COR-L47 (cell line): ENCODE measurements at regions not wholly inside any gene's neighbourhood (a gene's known extent, or its start where the extent isn't known, plus 50 kb on each side); places are given as distances from the start of the nearest gene placed in this dataset.

Source experiments
- DNase-seq: peaks from one replicate; lab custom pipeline; 2025; lab: John Stamatoyannopoulos, UW

GRCh38 chr4:30450474-30450873, 269.7 kb upstream of the PCDH7 start:
- DNase-seq = no peak

- DNase-seq = no peak
Observed at GRCh38 chr4:30454504-30454903, 265.7 kb upstream of the PCDH7 start.

GRCh38 chr4:30456716-30457115, 263.5 kb upstream of the PCDH7 start:
- DNase-seq = no peak

GRCh38 chr4:30460818-30461217, 259.4 kb upstream of the PCDH7 start:
- no peak for DNase-seq

- DNase-seq = no peak
Observed at GRCh38 chr4:30461218-30461617, 259.0 kb upstream of the PCDH7 start.

- DNase-seq = no peak
Observed at GRCh38 chr4:30462445-30463090, 257.6 kb upstream of the PCDH7 start.

- no peak for DNase-seq
Observed at GRCh38 chr4:30471861-30472260, 248.3 kb upstream of the PCDH7 start.

GRCh38 chr4:30473225-30473624, 246.9 kb upstream of the PCDH7 start:
- no peak for DNase-seq

GRCh38 chr4:30495251-30495650, 224.9 kb upstream of the PCDH7 start:
- DNase-seq = no peak

GRCh38 chr4:30495651-30496310, 224.4 kb upstream of the PCDH7 start:
- DNase-seq = no peak

GRCh38 chr4:30511751-30512150, 208.4 kb upstream of the PCDH7 start:
- DNase-seq = no peak

- DNase-seq = no peak
Observed at GRCh38 chr4:30518211-30518610, 202.0 kb upstream of the PCDH7 start.

GRCh38 chr4:30525662-30526315, 194.4 kb upstream of the PCDH7 start:
- DNase-seq = no peak

GRCh38 chr4:30535255-30535654, 184.9 kb upstream of the PCDH7 start:
- no peak for DNase-seq

- no peak for DNase-seq
Observed at GRCh38 chr4:30536231-30536630, 183.9 kb upstream of the PCDH7 start.

- DNase-seq = no peak
Observed at GRCh38 chr4:30537456-30537855, 182.7 kb upstream of the PCDH7 start.

GRCh38 chr4:30538794-30539193, 181.4 kb upstream of the PCDH7 start:
- no peak for DNase-seq

- DNase-seq = no peak
Observed at GRCh38 chr4:30543057-30543456, 177.1 kb upstream of the PCDH7 start.

GRCh38 chr4:30553151-30553550, 167.0 kb upstream of the PCDH7 start:
- no peak for DNase-seq

GRCh38 chr4:30553706-30554105, 166.5 kb upstream of the PCDH7 start:
- DNase-seq = no peak

GRCh38 chr4:30555775-30556174, 164.4 kb upstream of the PCDH7 start:
- DNase-seq = no peak

- no peak for DNase-seq
Observed at GRCh38 chr4:30559481-30559880, 160.7 kb upstream of the PCDH7 start.

GRCh38 chr4:30586850-30587249, 133.3 kb upstream of the PCDH7 start:
- DNase-seq = no peak
